Astrocyte of the cerebellum (primary cell): ENCODE measurements at regions not wholly inside any gene's neighbourhood (a gene's known extent, or its start where the extent isn't known, plus 50 kb on each side); places are given as distances from the start of the nearest gene placed in this dataset.

Experiments used
- DNase-seq: peaks from one replicate; pipeline ENCODE4 v3.0.0-alpha.2; 2011; ENCODE audit warnings: low read depth
- H3K4me3 ChIP-seq: 2 replicates; pipeline ENCODE4 v1.5.1; 2011; ENCODE audit warnings: mild to moderate bottlenecking, low read depth, low read length, moderate library complexity
- CTCF ChIP-seq: IDR thresholded peaks from 2 replicates; pipeline ENCODE4 v1.5.1; 2012; ENCODE audit warnings: low read length, low read depth, moderate library complexity, mild to moderate bottlenecking; ENCODE audit errors: missing control alignments
- in situ Hi-C: cut with HindIII; loops from 2 replicates; pipeline ENCODE4 v1.10.0; 2017; ENCODE audit warnings: low sequenced_read_pairs

GRCh38 chr2:192465141-192465540 lies 270.4 kb upstream of the TMEFF2 start:
- no peak overlapping the region for H3K4me3 ChIP-seq
- in situ Hi-C loops, result no loop called here
- DNase-seq, result no peak
- no peak for TF ChIP-seq CTCF

- no peak for TF ChIP-seq CTCF
- no peak overlapping the region for H3K4me3 ChIP-seq
- in situ Hi-C loops, result no loop called here
- DNase-seq, result no peak
These were observed 264.7 kb upstream of the TMEFF2 start for GRCh38 chr2:192459422-192459821.

GRCh38 chr2:192448881-192449280 lies 254.1 kb upstream of the TMEFF2 start:
- no peak for DNase-seq
- TF ChIP-seq CTCF, result no peak
- in situ Hi-C loops, result loop anchor here (5.0 kb wide), 1 partner anchor 33 kb away; no protein-coding TSS in a partner anchor
- H3K4me3 ChIP-seq, result no peak overlapping the region

- DNase-seq, result no peak
- in situ Hi-C loops, result no loop called here
- TF ChIP-seq CTCF, result no peak
- H3K4me3 ChIP-seq, result no peak overlapping the region
These were observed 249.6 kb upstream of the TMEFF2 start for GRCh38 chr2:192444286-192444838.

GRCh38 chr2:192443831-192444230 lies 249.1 kb upstream of the TMEFF2 start:
- no peak for TF ChIP-seq CTCF
- DNase-seq, result no peak
- in situ Hi-C loops, result no loop called here
- H3K4me3 ChIP-seq, result no peak overlapping the region

- no peak overlapping the region for H3K4me3 ChIP-seq
- DNase-seq, result no peak
- in situ Hi-C loops, result no loop called here
- TF ChIP-seq CTCF, result no peak
These were observed 243.5 kb upstream of the TMEFF2 start for GRCh38 chr2:192438239-192438638.
